CD4-positive, alpha-beta T cell (primary cell): ENCODE measurements at regions not wholly inside any gene's neighbourhood (a gene's known extent, or its start where the extent isn't known, plus 50 kb on each side); places are given as distances from the start of the nearest gene placed in this dataset.

Experiments used
- ATAC-seq: fragments of 200-7000 bp; cut with Tn5 transposase; one replicate; pipeline ENCODE4 v1.10.0; 2022; ENCODE audit warnings: mild to moderate bottlenecking; ENCODE audit not compliant: poor library complexity
- CTCF ChIA-PET: fragments of 350-600 bp; sonication (Branson Sonifier 250); formaldehyde crosslinking; loops from one replicate; lab custom pipeline; 2021; ENCODE audit warnings: antibody characterized with exemption, inconsistent platforms; lab: Charles Lee
- POLR2A ChIA-PET: fragments of 350-600 bp; sonication (Branson Sonifier 250); formaldehyde crosslinking; loops from one replicate; lab custom pipeline; 2021; ENCODE audit warnings: antibody characterized with exemption, inconsistent platforms; lab: Charles Lee
- DNase-seq, 14 experiments: peaks; one replicate each; pipeline ENCODE4 v3.0.0-alpha.2; 2013 to 2020; ENCODE audit warnings: mixed read lengths in 2 of 14
- H3K27ac ChIP-seq, 2 donors: one replicate each; pipeline versions ENCODE4 v1.5.1 to v1.7.0; 2013; ENCODE audit warnings: low read length in 2 of 2, low read depth in 1 of 2, mild to moderate bottlenecking in 1 of 2
- H3K27me3 ChIP-seq, 2 experiments: 1 replicate in 1 of 2; 2 replicates in 1 of 2; pipeline versions ENCODE4 v1.6.1 to v1.7.0; 2013; ENCODE audit warnings: low read length in 2 of 2, control low read depth in 1 of 2, mild to moderate bottlenecking in 1 of 2, moderate library complexity in 1 of 2; ENCODE audit not compliant: insufficient read depth in 2 of 2, control insufficient read depth in 1 of 2
- H3K36me3 ChIP-seq: one replicate; pipeline ENCODE4 v1.6.1; 2013; ENCODE audit warnings: low read length, control low read depth; ENCODE audit not compliant: insufficient read depth
- H3K4me1 ChIP-seq: one replicate; pipeline ENCODE4 v1.6.1; 2013; ENCODE audit warnings: low read length, control low read depth; ENCODE audit not compliant: insufficient read depth
- H3K4me3 ChIP-seq: one replicate; pipeline ENCODE4 v1.5.1; 2013; ENCODE audit warnings: mild to moderate bottlenecking, low read length, moderate library complexity
- H3K9me3 ChIP-seq, 2 experiments: 1 replicate in 1 of 2; 2 replicates in 1 of 2; pipeline versions ENCODE4 v1.6.1 to v1.7.0; 2013; ENCODE audit warnings: low read length in 2 of 2, mild to moderate bottlenecking in 2 of 2, control low read depth in 1 of 2, moderate library complexity in 1 of 2; ENCODE audit not compliant: control insufficient read depth in 1 of 2, insufficient read depth in 1 of 2
- H3K27ac Mint-ChIP-seq: one replicate; pipeline ENCODE4 v1.8.0; 2020; ENCODE audit warnings: mixed read lengths
- H3K27me3 Mint-ChIP-seq: one replicate; pipeline ENCODE4 v1.8.0; 2021; ENCODE audit warnings: mixed read lengths
- H3K36me3 Mint-ChIP-seq: one replicate; pipeline ENCODE4 v1.8.0; 2021; ENCODE audit warnings: low read depth, mixed read lengths
- H3K4me1 Mint-ChIP-seq: one replicate; pipeline ENCODE4 v1.8.0; 2021; ENCODE audit warnings: low read depth, mixed read lengths
- H3K4me3 Mint-ChIP-seq: one replicate; pipeline ENCODE4 v1.8.0; 2020; ENCODE audit warnings: mild to moderate bottlenecking, mixed read lengths
- H3K9me3 Mint-ChIP-seq: one replicate; pipeline ENCODE4 v1.8.0; 2020; ENCODE audit warnings: mixed read lengths
- CTCF ChIP-seq: fragments of 200-600 bp; IDR thresholded peaks from one replicate; pipeline ENCODE4 v1.8.0; 2022; ENCODE audit warnings: antibody characterized with exemption, mild to moderate bottlenecking
- intact Hi-C, 2 experiments: fragments of 100-400 bp; cut with DNase I in 1 of 2; cut with micrococcal nuclease in 1 of 2; formaldehyde crosslinking; loops; one replicate each; pipeline versions ENCODE4 v1.15.1 to v1.9.0; 2023 to 2025; cut with DNase I, micrococcal nuclease

GRCh38 chr6:146925846-146926245 lies 278.4 kb upstream of the STXBP5 start:
- no peaks in the 10 kb centered on the region for H3K36me3 Mint-ChIP-seq
- Histone ChIP-seq H3K36me3 (no peaks in the 10 kb centered on the region), H3K4me1 (no peaks in the 10 kb centered on the region), H3K9me3 (no peaks in the 10 kb centered on the region), H3K4me3 (no peak overlapping the region), H3K27me3 (peaks cover 0 to 3% of the 10 kb centered on the region in 2 experiments), H3K27ac (no peak overlapping the region)
- no peak overlapping the region for H3K27ac Mint-ChIP-seq
- CTCF ChIA-PET = no interaction called here
- no peak for TF ChIP-seq CTCF
- DNase-seq (no peak), ATAC-seq (no peak)
- no peaks in the 10 kb centered on the region for H3K9me3 Mint-ChIP-seq
- H3K4me3 Mint-ChIP-seq = no peak overlapping the region
- no peaks in the 10 kb centered on the region for H3K27me3 Mint-ChIP-seq
- no peaks in the 10 kb centered on the region for H3K4me1 Mint-ChIP-seq
- POLR2A ChIA-PET = no interaction called here
- intact Hi-C loops = no loop called here

- POLR2A ChIA-PET = no interaction called here
- no peak for ATAC-seq
Measured at GRCh38 chr6:146928503-146928902, 275.7 kb upstream of the STXBP5 start.

GRCh38 chr6:146931214-146931613 lies 273.0 kb upstream of the STXBP5 start:
- no peaks in the 10 kb centered on the region for H3K9me3 ChIP-seq
- Mint-ChIP-seq H3K27me3 (no peaks in the 10 kb centered on the region), H3K9me3 (no peaks in the 10 kb centered on the region), H3K27ac (no peak overlapping the region), H3K4me1 (no peaks in the 10 kb centered on the region), H3K4me3 (no peak overlapping the region), H3K36me3 (no peaks in the 10 kb centered on the region)
- no peaks in the 10 kb centered on the region for H3K27me3 ChIP-seq
- ATAC-seq (no peak), DNase-seq (peak in 2 of 14 experiments; percentile 11 to 15)
- no peaks in the 10 kb centered on the region for H3K36me3 ChIP-seq
- intact Hi-C loops = loop anchor here in 1 of 2 experiments (10.0 kb wide), 1 partner anchor 1234 kb away; no protein-coding TSS in a partner anchor
- no peak overlapping the region for H3K4me3 ChIP-seq
- TF ChIP-seq CTCF = peak; percentile 32
- no peak overlapping the region for H3K27ac ChIP-seq
- POLR2A ChIA-PET = no interaction called here
- CTCF ChIA-PET = interaction anchor here (1.2 kb wide), 1 partner anchor 452 kb away, joined by 3 read pairs; no protein-coding TSS in a partner anchor
- H3K4me1 ChIP-seq = no peaks in the 10 kb centered on the region

More at GRCh38 chr6:146928503-146928902, 275.7 kb upstream of the STXBP5 start:
- Histone ChIP-seq H3K4me1 (no peaks in the 10 kb centered on the region), H3K27ac (no peak overlapping the region), H3K27me3 (no peaks in the 10 kb centered on the region), H3K36me3 (no peaks in the 10 kb centered on the region), H3K4me3 (no peak overlapping the region), H3K9me3 (no peaks in the 10 kb centered on the region)
- Mint-ChIP-seq H3K36me3 (no peaks in the 10 kb centered on the region), H3K9me3 (no peaks in the 10 kb centered on the region), H3K4me1 (no peaks in the 10 kb centered on the region), H3K4me3 (no peak overlapping the region), H3K27me3 (no peaks in the 10 kb centered on the region), H3K27ac (no peak overlapping the region)
- DNase-seq = no peak
- CTCF ChIA-PET = no interaction called here
- no peak for TF ChIP-seq CTCF
- intact Hi-C loops = no loop called here
